WTC11 (cell line): ENCODE measurements at regions not wholly inside any gene's neighbourhood (a gene's known extent, or its start where the extent isn't known, plus 50 kb on each side); places are given as distances from the start of the nearest gene placed in this dataset.

ENCODE experiments used
- ATAC-seq: fragments of 200-7000 bp; cut with Tn5 transposase; 2 replicates; pipeline ENCODE4 v1.10.0; 2021; ENCODE audit warnings: mild to moderate bottlenecking, moderate library complexity
- CTCF ChIA-PET: fragments of 300-600 bp; sonication (Branson Sonifier 250); formaldehyde crosslinking; loops from one replicate; lab custom pipeline; 2021; ENCODE audit warnings: antibody characterized with exemption; lab: Charles Lee
- POLR2A ChIA-PET: fragments of 350-600 bp; sonication (Branson Sonifier 250); formaldehyde crosslinking; loops from one replicate; lab custom pipeline; 2021; ENCODE audit warnings: antibody characterized with exemption; lab: Charles Lee
- DNase-seq: peaks from one replicate; pipeline ENCODE4 v3.0.0; 2021; ENCODE audit warnings: low spot score
- H3K27ac Mint-ChIP-seq: 2 replicates; pipeline ENCODE4 v1.8.0; 2021; ENCODE audit warnings: mixed read lengths
- H3K27me3 Mint-ChIP-seq: 2 replicates; pipeline ENCODE4 v1.8.0; 2021; ENCODE audit warnings: low read depth, mild to moderate bottlenecking, moderate library complexity, mixed read lengths
- H3K36me3 Mint-ChIP-seq: 2 replicates; pipeline ENCODE4 v1.8.0; 2021; ENCODE audit warnings: mixed read lengths
- H3K4me1 Mint-ChIP-seq: 2 replicates; pipeline ENCODE4 v1.8.0; 2022; ENCODE audit warnings: mixed read lengths
- H3K4me3 Mint-ChIP-seq: 2 replicates; pipeline ENCODE4 v1.8.0; 2021; ENCODE audit warnings: mild to moderate bottlenecking, moderate library complexity, mixed read lengths
- H3K9me3 Mint-ChIP-seq: 2 replicates; pipeline ENCODE4 v1.8.0; 2021; ENCODE audit warnings: mixed read lengths
- ATF3 ChIP-seq: sonication (generic); formaldehyde crosslinking; conservative IDR thresholded peaks from 2 replicates; pipeline ENCODE4 v1.8.1; 2022; ENCODE audit warnings: mild to moderate bottlenecking, missing genetic modification reagents
- KAT7 ChIP-seq: sonication (generic); formaldehyde crosslinking; IDR thresholded peaks from 2 replicates; pipeline ENCODE4 v1.8.1; 2023; ENCODE audit warnings: missing genetic modification reagents, mild to moderate bottlenecking, borderline replicate concordance
- RORB ChIP-seq: fragments of 250-450 bp; sonication (Bioruptor Pico); IDR thresholded peaks from 2 replicates; pipeline ENCODE4 v1.9.0; 2021; ENCODE audit warnings: mild to moderate bottlenecking

GRCh38 chr18:3397786-3398185 lies 52.2 kb upstream of the TGIF1 start:
- ATAC-seq, result no peak
- H3K27me3 Mint-ChIP-seq, result no peaks in the 10 kb centered on the region

More at GRCh38 chr18:3397786-3398185, 52.2 kb upstream of the TGIF1 start:
- POLR2A ChIA-PET, result no interaction called here
- TF ChIP-seq KAT7 (CRISPR knock-in tag), result no peak
- TF ChIP-seq RORB (CRISPR knock-in tag), result no peak
- no peak for TF ChIP-seq ATF3
- peaks cover 15% of the 10 kb centered on the region; the same call in 1 of the 2 replicates for H3K36me3 Mint-ChIP-seq
- H3K4me1 Mint-ChIP-seq, result peaks cover 16% of the 10 kb centered on the region
- H3K27ac Mint-ChIP-seq, result no peak overlapping the region
- no peak overlapping the region for H3K4me3 Mint-ChIP-seq
- peaks cover 25% of the 10 kb centered on the region for H3K9me3 Mint-ChIP-seq
- DNase-seq, result no peak
- CTCF ChIA-PET, result interaction anchor here (0.7 to 1.6 kb wide), 3 partner anchors 101 to 268 kb away, joined by 3 to 6 read pairs (median 4); no protein-coding TSS in a partner anchor
